GM12891 (cell line): ENCODE measurements at regions not wholly inside any gene's neighbourhood (a gene's known extent, or its start where the extent isn't known, plus 50 kb on each side); places are given as distances from the start of the nearest gene placed in this dataset.

Experiments used
- POLR2A ChIP-seq: IDR thresholded peaks from 2 replicates; pipeline ENCODE4 v1.6.1; 2011; ENCODE audit warnings: low read depth, low read length, control low read depth
- POLR2AphosphoS5 ChIP-seq: IDR thresholded peaks from 2 replicates; pipeline ENCODE4 v1.6.1; 2011; ENCODE audit warnings: low read depth, low read length, control low read depth
- POU2F2 ChIP-seq: IDR thresholded peaks from 2 replicates; pipeline ENCODE4 v1.6.1; 2011; ENCODE audit warnings: low read depth, mild to moderate bottlenecking, control low read depth, low read length, moderate library complexity
- SPI1 ChIP-seq: IDR thresholded peaks from 2 replicates; pipeline ENCODE4 v1.6.1; 2011; ENCODE audit warnings: low read depth, low read length, control low read depth
- TAF1 ChIP-seq: IDR thresholded peaks from 2 replicates; pipeline ENCODE4 v1.6.1; 2011; ENCODE audit warnings: low read depth, low read length, control low read depth

GRCh38 chrX:14300376-14300775 is 229.0 kb upstream of the GLRA2 start:
- no peak for TF ChIP-seq TAF1
- no peak for TF ChIP-seq POLR2AphosphoS5
- TF ChIP-seq POU2F2: no peak
- no peak for TF ChIP-seq POLR2A
- no peak for TF ChIP-seq SPI1
